Spleen (tissue), 7 donors: ENCODE measurements at regions not wholly inside any gene's neighbourhood (a gene's known extent, or its start where the extent isn't known, plus 50 kb on each side); places are given as distances from the start of the nearest gene placed in this dataset.

Experiments used
- POLR2A ChIP-seq, 3 donors: fragments of 450-650 bp; IDR thresholded peaks; one replicate each; pipeline ENCODE4 v1.5.1; 2017; ENCODE audit warnings: antibody characterized with exemption in 3 of 3, mild to moderate bottlenecking in 1 of 3
- TF ChIP-seq, protein P1 (sequence below), 11 experiments: fragments of 200-600 bp in 7 of 11; fragments of 450-650 bp in 4 of 11; sonication (generic) in 4 of 11; IDR thresholded peaks in 8 of 11; conservative IDR thresholded peaks in 3 of 11; 1 replicate in 7 of 11; 2 replicates in 4 of 11; pipeline versions ENCODE4 v1.4.0 to v1.8.0; 2016 to 2021; ENCODE audit warnings: antibody characterized with exemption in 11 of 11, inconsistent platforms in 4 of 11, mild to moderate bottlenecking in 1 of 11
- donor health status: DM: no; HTN: no; CAD: no; lungs with moderate emphysema.
- donor health status: DM: no; HTN: no; CAD: no.
- donor health status: DM: no; HTN: no; CAD: no.

DNA sequence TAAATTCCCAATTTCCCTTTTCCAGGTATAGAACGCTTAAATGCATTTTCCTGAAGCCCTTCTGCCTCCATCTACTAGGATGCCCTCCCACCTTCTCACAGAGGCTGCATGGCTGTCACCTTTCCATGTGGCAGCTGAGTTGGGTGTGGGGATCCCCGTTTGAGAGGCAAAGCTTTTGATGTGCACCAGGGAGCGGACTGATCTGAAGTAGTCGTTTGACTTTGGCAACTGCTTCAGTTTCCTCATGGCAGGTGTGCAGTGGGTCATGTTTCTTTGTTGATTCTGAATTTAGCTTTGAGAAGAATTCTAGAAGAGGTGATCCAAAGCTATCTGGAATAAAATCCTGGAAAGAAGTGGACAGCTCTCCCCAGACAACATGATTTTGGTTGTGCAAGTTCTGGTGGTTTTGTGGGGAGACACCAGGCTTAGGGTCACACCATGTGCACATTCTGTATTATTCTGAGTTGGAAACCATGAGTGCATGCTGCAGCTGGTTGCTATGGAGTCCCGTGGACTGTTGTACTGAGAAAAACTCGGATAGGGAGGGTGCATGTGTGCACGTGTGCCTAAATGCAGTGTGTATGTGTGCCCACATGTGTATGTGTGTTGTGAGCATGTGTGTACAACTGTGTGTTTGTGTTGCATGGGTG is 63.5 kb downstream of the GADD45G start:
- TF ChIP-seq, protein P1, sequence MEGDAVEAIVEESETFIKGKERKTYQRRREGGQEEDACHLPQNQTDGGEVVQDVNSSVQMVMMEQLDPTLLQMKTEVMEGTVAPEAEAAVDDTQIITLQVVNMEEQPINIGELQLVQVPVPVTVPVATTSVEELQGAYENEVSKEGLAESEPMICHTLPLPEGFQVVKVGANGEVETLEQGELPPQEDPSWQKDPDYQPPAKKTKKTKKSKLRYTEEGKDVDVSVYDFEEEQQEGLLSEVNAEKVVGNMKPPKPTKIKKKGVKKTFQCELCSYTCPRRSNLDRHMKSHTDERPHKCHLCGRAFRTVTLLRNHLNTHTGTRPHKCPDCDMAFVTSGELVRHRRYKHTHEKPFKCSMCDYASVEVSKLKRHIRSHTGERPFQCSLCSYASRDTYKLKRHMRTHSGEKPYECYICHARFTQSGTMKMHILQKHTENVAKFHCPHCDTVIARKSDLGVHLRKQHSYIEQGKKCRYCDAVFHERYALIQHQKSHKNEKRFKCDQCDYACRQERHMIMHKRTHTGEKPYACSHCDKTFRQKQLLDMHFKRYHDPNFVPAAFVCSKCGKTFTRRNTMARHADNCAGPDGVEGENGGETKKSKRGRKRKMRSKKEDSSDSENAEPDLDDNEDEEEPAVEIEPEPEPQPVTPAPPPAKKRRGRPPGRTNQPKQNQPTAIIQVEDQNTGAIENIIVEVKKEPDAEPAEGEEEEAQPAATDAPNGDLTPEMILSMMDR (IDR thresholded peaks at IDR 0.05 in 8 of 11, conservative IDR thresholded peaks at IDR 0.05 in 3 of 11) = no peak
- TF ChIP-seq POLR2A (IDR thresholded peaks at IDR 0.05) = no peak
